NCI-H2107 treated with DMSO at 0.1 percent for 48 hours (cell line): ENCODE measurements at regions not wholly inside any gene's neighbourhood (a gene's known extent, or its start where the extent isn't known, plus 50 kb on each side); places are given as distances from the start of the nearest gene placed in this dataset.
"Not testable (repeated sequence)": the region's sequence is repeated elsewhere in the genome, so short reads cannot be mapped to it uniquely, and the experiment has no call there.

ENCODE experiments used
- DNase-seq: peaks from one replicate; lab custom pipeline; 2025; ENCODE audit not compliant: unreplicated experiment; lab: John Stamatoyannopoulos, UW

DNA sequence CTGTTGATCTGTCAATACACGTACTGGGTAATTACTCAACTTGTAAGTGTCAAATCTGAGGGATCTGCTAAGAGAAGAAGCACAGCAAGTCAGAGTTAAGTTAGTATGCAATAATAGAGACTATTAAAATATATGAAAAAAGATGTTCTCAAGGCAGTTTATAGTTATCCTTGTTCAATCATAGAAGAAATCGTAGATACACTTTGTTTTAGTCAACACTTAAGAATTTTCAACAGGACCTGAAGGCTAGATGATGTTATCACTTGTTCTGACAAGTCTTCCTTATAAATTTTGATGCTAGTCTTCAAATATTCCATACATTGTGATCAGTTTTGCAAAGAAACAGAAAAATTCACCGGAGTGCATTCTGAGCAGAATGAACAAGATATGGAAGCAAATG, 91.1 kb upstream of the KCNQ5 start:
- DNase-seq, result no peak

DNA sequence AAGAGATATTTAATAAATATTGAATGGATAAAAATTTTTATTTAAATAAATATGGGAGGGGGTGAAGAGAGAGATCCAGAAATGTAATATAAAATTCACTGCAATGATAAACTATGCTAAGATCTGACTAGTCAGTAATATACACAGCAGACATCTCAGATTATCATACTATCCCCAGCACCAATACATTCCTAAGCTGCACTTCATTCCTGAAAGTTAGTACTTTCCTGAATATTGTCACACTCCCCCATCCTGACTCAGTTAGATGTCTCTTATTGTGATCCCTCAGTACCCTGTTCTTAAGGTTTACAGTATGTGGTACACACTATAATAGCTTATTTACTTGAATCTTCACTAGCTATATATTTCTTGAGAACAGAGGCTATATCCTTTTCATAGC, 88.3 kb upstream of the KCNQ5 start:
- no peak for DNase-seq

DNA sequence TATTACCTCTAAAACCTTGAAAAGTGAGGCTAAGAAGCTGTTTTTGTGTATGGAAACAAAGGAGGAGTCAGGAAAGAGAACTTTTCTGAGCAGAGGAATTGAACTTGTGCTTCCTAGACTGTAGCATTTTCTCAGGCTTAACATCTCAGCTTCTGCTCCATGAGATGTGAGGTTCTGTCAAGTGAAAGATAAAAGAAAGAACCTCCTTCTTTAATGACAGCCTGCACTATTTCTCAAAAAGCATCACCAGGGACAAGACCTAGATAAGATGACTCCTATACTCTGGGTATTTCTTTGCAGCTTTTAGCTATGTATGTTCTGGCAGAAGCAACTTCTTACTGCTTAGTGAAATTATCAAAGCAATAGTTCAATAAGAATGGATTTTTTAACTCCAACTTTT, 87.6 kb upstream of the KCNQ5 start:
- DNase-seq, result no peak

DNA sequence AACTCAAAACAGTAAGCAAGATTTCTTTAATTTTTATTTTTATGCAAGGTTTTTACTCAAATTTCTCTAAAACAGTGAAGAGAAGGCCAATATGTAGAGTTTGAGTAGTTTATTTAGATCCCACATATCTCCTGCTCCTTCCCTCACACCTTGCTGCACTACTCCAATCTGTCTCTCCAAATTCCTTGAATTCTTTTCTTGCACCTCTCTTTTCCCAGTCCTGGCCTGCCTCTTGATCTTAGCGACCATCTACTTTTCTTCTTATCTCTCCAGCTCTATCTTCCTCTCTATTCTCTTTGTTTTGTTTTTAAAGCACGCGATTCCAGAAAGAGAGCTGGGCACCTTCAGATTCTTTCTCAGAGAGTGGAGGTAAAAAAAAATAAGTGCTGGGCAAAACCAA, 86.7 kb upstream of the KCNQ5 start:
- no peak for DNase-seq

GRCh38 chr6:72547020-72547419, 74.8 kb upstream of the KCNQ5 start:
- no peak for DNase-seq

- DNase-seq, result no peak
Measured at GRCh38 chr6:72551470-72551869, 70.4 kb upstream of the KCNQ5 start.

- no peak for DNase-seq
Measured at GRCh38 chr6:72552938-72553337, 68.9 kb upstream of the KCNQ5 start.

DNA sequence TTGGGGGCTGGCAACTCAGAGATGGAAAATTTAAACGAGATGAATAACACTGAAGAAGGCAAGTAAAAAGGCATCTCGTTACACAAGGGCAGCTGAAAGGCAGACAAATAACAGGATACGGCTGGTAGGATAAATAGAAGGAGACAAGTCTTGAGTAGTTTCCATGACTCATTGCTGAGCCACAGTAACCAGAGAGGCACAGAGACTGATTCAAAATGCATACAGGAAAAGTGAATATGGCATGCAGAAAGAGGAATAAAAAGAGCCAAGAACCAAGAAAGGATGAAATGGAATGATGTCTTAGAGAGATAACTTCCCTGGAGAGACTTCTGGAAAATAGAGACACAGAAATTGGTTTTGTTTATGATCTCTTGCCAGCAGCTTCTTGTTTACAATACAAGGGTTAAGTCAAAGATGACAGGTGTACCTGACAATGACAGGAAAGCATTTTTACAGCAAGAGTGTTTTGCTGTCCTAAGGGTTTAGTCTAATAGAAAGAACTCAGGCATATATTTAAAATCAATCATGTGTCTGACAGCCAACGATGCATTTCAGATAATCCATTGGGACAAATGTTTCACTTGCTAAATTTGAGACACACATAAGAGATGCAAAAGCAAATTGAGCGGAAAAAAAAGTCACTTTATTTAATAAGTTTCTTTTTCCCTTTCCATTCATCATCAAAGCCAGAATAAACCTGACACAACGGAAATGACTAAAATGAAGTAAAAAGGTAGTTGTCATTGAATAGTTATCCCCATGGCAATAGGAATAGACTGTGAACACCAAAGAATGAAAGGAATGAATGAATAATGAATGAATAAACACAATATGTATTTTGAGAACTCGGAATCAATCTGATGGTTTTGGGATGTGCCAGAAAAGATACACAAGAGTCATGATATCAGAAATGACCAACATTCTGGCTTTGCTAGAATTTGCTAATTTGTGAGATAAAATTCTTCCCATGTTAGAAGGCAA, 68.0 kb upstream of the KCNQ5 start:
- DNase-seq, result peak; percentile 56

DNA sequence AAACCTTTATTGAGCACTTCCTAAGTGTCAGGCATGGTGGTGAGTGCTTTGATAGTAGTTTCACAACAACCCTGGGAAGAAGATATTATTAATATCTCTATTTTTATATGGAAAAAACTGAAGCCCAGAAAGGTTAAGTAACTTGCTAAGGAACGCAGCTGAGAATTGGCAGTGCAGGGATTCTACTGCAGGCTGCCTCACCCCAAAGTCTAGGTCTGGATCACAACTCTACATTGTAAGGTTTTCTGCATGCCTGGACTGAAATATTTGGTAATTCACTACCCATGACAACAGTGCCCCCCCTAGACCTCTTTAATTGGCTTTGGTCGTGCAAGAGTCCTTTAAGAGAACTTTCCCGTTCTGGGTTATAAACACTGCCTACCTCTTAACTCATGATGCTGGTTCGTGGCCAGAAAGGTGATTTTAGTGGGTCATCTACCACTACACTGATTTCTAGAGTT, 67.1 kb upstream of the KCNQ5 start:
- no peak for DNase-seq

DNA sequence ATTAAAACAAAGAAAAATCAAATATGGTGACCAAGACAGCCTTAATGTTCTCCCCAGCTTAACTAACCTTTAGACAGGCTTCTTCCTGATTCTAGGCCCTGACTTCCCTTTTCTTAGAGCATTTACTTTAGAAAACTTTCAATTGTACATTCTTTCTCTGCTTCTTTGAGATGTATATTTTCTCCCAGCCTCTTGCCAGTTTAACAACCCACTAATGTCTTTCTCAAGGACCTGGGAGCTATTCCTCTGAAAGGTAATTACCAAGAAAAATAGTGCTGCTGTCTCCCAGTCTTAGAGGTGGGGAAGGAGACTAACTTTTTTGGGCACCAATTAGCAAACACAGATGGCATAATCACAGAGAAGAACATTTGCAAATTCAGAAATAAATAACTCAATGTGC, 62.8 kb upstream of the KCNQ5 start:
- no peak for DNase-seq

- no peak for DNase-seq
Measured at GRCh38 chr6:72559555-72559954, 62.3 kb upstream of the KCNQ5 start.

DNA sequence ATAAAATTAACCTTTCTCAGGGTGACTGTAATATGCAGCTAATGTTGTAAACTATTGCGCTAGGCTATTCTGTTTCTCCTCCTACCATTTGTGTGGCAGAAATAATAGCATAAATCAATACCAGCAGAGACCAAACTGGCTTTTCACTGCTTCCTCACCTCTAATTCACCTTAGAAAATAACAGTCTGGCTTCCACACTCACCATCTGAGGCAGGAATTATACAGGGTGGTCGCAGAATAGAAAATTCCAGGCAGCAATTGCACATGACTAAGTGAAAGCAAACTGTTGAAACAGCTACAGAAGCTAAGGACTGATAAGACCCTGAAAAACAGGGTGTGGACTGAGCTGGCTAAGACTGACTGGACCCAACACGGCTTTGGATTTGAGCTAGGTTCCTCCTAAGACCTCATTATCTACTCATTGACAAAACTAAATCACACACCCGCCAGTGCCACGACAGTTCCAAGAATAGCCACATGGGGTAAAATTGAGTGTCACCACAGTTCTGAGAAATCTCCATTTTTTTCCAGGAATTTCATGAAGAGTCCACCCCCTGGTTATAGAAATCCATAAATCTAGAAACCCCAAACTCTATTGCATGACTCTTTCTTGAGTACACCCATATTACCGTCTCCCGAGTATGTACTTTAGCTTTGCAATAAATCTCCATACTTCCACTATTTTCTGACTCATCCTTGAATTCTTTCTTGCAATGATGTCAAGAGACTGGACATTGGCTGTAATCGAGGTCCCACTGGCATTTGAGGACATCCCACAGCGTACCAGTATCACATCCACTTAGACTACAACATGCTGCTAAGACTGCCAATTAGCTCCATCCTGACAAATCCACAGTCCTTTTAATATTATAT, 60.9 kb upstream of the KCNQ5 start:
- no peak for DNase-seq

- DNase-seq, result no peak
Measured at GRCh38 chr6:72561629-72562028, 60.2 kb upstream of the KCNQ5 start.

- no peak for DNase-seq
Measured at GRCh38 chr6:72564231-72564630, 57.6 kb upstream of the KCNQ5 start.

DNA sequence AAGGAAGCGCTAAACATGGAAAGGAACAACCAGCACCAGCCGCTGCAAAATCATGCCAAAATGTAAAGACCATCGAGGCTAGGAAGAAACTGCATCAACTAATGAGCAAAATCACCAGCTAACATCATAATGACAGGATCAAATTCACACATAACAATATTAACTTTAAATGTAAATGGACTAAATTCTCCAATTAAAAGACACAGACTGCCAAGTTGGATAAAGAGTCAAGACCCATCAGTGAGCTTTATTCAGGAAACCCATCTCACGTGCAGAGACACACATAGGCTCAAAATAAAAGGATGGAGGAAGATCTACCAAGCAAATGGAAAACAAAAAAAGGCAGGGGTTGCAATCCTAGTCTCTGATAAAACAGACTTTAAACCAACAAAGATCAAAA, 49.9 kb upstream of the KCNQ5 start:
- not testable (repeated sequence) for DNase-seq
